ENCODE measurements at regions not wholly inside any gene's neighbourhood (a gene's known extent, or its start where the extent isn't known, plus 50 kb on each side); places are given as distances from the start of the nearest gene placed in this dataset.

GRCh38 chr9:72431036-72431435 lies 66.0 kb upstream of the ZFAND5 start:
- no peak for DNase-seq

- no peak for DNase-seq
Measured at GRCh38 chr9:72428329-72428728, 63.3 kb upstream of the ZFAND5 start.

GRCh38 chr9:72427801-72428200 lies 62.8 kb upstream of the ZFAND5 start:
- DNase-seq, result no peak

- DNase-seq, result no peak
Measured at GRCh38 chr9:72424131-72424530, 59.1 kb upstream of the ZFAND5 start.

- no peak for DNase-seq
Measured at GRCh38 chr9:72422214-72422613, 57.2 kb upstream of the ZFAND5 start.

- no peak for DNase-seq
Measured at GRCh38 chr9:72420783-72421182, 55.8 kb upstream of the ZFAND5 start.

GRCh38 chr9:72415948-72416347 lies 50.9 kb upstream of the ZFAND5 start:
- DNase-seq, result no peak

GRCh38 chr9:72415163-72415562 lies 50.2 kb upstream of the ZFAND5 start:
- DNase-seq, result no peak

Data from activated effector memory CD4-positive, alpha-beta T cell treated with Interleukin-2 at 50 U/mL for 16 hours (primary cell).